ENCODE measurements at regions not wholly inside any gene's neighbourhood (a gene's known extent, or its start where the extent isn't known, plus 50 kb on each side); places are given as distances from the start of the nearest gene placed in this dataset.

DNA sequence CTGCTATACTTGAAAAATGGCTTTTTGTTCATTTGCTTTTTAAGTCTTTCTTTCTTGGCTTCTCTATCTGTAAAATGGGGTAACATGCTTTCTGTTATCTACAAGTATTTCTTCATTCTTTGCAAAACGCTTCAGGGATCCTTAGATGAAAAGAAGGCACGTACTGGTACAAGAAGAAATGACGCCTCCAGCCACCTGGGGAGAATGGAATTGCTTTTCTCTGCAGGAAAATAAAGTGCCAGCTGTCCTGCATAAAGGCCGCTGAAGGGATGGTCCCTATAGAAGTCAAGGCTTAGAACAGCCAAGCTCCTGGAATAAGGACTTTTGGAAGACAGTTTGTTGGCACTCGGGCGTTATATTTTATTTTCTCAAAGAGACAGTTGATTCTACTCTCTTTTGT is 210.8 kb upstream of the RASGEF1B start:
- no peaks in the 10 kb centered on the region for H3K36me3 Mint-ChIP-seq
- no peak overlapping the region for H3K27ac ChIP-seq (ENCODE audit: low read length)
- no peaks in the 10 kb centered on the region for H3K27me3 ChIP-seq (ENCODE audit: control insufficient read depth, insufficient read depth, low read length)
- intact Hi-C loops (cut with micrococcal nuclease): no loop called here
- no peaks in the 10 kb centered on the region for H3K4me1 Mint-ChIP-seq
- H3K4me3 ChIP-seq (ENCODE audit: low read length): no peak overlapping the region
- TF ChIP-seq, protein P1, sequence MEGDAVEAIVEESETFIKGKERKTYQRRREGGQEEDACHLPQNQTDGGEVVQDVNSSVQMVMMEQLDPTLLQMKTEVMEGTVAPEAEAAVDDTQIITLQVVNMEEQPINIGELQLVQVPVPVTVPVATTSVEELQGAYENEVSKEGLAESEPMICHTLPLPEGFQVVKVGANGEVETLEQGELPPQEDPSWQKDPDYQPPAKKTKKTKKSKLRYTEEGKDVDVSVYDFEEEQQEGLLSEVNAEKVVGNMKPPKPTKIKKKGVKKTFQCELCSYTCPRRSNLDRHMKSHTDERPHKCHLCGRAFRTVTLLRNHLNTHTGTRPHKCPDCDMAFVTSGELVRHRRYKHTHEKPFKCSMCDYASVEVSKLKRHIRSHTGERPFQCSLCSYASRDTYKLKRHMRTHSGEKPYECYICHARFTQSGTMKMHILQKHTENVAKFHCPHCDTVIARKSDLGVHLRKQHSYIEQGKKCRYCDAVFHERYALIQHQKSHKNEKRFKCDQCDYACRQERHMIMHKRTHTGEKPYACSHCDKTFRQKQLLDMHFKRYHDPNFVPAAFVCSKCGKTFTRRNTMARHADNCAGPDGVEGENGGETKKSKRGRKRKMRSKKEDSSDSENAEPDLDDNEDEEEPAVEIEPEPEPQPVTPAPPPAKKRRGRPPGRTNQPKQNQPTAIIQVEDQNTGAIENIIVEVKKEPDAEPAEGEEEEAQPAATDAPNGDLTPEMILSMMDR (IDR thresholded peaks at IDR 0.05): no peak
- H3K9me3 ChIP-seq (ENCODE audit: control insufficient read depth, insufficient read depth, low read length): no peaks in the 10 kb centered on the region
- ATAC-seq: no peak
- no peak for DNase-seq
- H3K4me1 ChIP-seq (ENCODE audit: control insufficient read depth, insufficient read depth, low read length): no peaks in the 10 kb centered on the region
- H3K4me3 Mint-ChIP-seq: no peak overlapping the region
- H3K27ac Mint-ChIP-seq: no peak overlapping the region
- H3K9me3 Mint-ChIP-seq: no peaks in the 10 kb centered on the region
- peaks cover 11 to 35% of the 10 kb centered on the region in 2 donors for H3K27me3 Mint-ChIP-seq (ENCODE audit: low read depth in 2 of 2)
- H3K36me3 ChIP-seq (ENCODE audit: control insufficient read depth, insufficient read depth, low read length): no peaks in the 10 kb centered on the region
- 91% methylated on average over 6 of the region's 6 CpGs for WGBS (ENCODE audit: insufficient coverage)

DNA sequence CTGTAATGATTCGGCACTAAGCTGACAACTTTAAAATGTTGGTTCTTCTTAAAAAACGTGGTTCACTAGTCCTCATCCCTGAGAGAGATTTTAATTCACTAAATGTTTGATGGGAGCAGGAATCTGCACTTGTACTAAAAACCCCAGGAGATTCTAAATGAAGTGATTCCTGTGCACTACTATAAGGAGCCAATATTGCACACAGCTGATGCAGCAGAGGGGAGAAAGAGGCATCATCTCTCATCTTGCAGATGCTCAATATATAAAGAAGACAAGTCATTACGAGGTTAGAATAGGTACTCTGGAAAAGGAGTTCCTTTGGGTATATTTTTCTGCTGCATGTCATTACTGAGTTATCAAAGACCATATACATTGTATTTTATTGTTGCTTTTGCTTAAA is 207.6 kb upstream of the RASGEF1B start:
- no peaks in the 10 kb centered on the region for H3K9me3 Mint-ChIP-seq
- H3K27me3 Mint-ChIP-seq (ENCODE audit: low read depth in 2 of 2): peaks cover 11 to 35% of the 10 kb centered on the region in 2 donors
- no peaks in the 10 kb centered on the region for H3K4me1 ChIP-seq (ENCODE audit: control insufficient read depth, insufficient read depth, low read length)
- WGBS (ENCODE audit: insufficient coverage): 80% methylated on average over 2 of the region's 3 CpGs
- ATAC-seq: no peak
- H3K36me3 ChIP-seq (ENCODE audit: control insufficient read depth, insufficient read depth, low read length): no peaks in the 10 kb centered on the region
- no peak overlapping the region for H3K4me3 ChIP-seq (ENCODE audit: low read length)
- H3K36me3 Mint-ChIP-seq: no peaks in the 10 kb centered on the region
- H3K9me3 ChIP-seq (ENCODE audit: control insufficient read depth, insufficient read depth, low read length): no peaks in the 10 kb centered on the region
- H3K27me3 ChIP-seq (ENCODE audit: control insufficient read depth, insufficient read depth, low read length): no peaks in the 10 kb centered on the region
- no peak for DNase-seq
- no peaks in the 10 kb centered on the region for H3K4me1 Mint-ChIP-seq
- no peak overlapping the region for H3K27ac Mint-ChIP-seq
- no peak overlapping the region for H3K27ac ChIP-seq (ENCODE audit: low read length)
- H3K4me3 Mint-ChIP-seq: no peak overlapping the region
- TF ChIP-seq, protein P1 (IDR thresholded peaks at IDR 0.05): no peak
- intact Hi-C loops (cut with micrococcal nuclease): no loop called here

DNA sequence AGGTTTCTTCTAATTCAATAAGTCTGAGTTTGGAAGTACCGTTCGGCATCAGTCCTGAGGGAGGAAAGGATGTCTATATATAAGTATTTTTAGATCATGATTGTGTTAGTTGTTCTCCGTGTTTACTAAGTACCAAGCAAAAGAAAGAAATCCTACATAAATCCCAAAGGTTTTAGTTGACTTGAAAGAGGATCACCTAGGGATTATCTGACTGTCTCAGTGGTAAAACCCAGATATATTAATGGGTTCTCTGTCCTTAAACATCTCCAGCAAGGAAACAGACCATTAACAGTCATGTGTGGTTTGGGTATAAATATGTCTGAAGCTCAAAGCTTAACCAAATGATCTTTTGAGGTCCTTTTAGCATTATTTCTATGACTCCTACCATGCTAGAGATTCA is 207.1 kb upstream of the RASGEF1B start:
- H3K9me3 Mint-ChIP-seq: no peaks in the 10 kb centered on the region
- no peak overlapping the region for H3K4me3 ChIP-seq (ENCODE audit: low read length)
- no peak overlapping the region for H3K4me3 Mint-ChIP-seq
- H3K27me3 ChIP-seq (ENCODE audit: control insufficient read depth, insufficient read depth, low read length): no peaks in the 10 kb centered on the region
- DNase-seq: no peak
- H3K9me3 ChIP-seq (ENCODE audit: control insufficient read depth, insufficient read depth, low read length): no peaks in the 10 kb centered on the region
- no peaks in the 10 kb centered on the region for H3K36me3 Mint-ChIP-seq
- no peak overlapping the region for H3K27ac ChIP-seq (ENCODE audit: low read length)
- peaks cover 11 to 35% of the 10 kb centered on the region in 2 donors for H3K27me3 Mint-ChIP-seq (ENCODE audit: low read depth in 2 of 2)
- TF ChIP-seq, protein P1 (IDR thresholded peaks at IDR 0.05): no peak
- no peak overlapping the region for H3K27ac Mint-ChIP-seq
- 100% methylated on average over 2 of the region's 3 CpGs for WGBS (ENCODE audit: insufficient coverage)
- no peaks in the 10 kb centered on the region for H3K4me1 ChIP-seq (ENCODE audit: control insufficient read depth, insufficient read depth, low read length)
- ATAC-seq: no peak
- intact Hi-C loops (cut with micrococcal nuclease): no loop called here
- no peaks in the 10 kb centered on the region for H3K36me3 ChIP-seq (ENCODE audit: control insufficient read depth, insufficient read depth, low read length)
- H3K4me1 Mint-ChIP-seq: no peaks in the 10 kb centered on the region

DNA sequence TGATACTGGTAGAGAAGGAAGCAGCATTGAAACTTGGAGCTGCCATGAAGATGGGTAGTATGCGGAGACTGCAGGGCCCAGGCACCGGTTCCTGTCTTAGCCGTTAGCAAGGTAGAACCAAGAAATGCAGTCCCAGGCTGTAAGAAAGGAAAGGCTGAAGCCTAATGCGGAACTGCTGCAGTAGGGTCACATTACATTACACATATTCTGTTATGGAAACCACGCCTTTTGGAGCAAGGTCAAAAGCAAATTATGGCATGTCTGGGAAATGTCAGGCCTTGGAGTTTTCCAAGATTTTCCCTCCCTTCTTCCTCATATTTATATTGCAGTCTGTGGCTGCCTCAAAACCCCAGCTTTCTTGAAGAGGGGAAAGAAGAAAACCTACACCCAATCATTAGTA is 204.8 kb upstream of the RASGEF1B start:
- Histone ChIP-seq H3K27me3 (ENCODE audit: control insufficient read depth, insufficient read depth, low read length) (no peaks in the 10 kb centered on the region), H3K27ac (ENCODE audit: low read length) (no peak overlapping the region), H3K4me1 (ENCODE audit: control insufficient read depth, insufficient read depth, low read length) (no peaks in the 10 kb centered on the region), H3K9me3 (ENCODE audit: control insufficient read depth, insufficient read depth, low read length) (no peaks in the 10 kb centered on the region), H3K36me3 (ENCODE audit: control insufficient read depth, insufficient read depth, low read length) (no peaks in the 10 kb centered on the region), H3K4me3 (ENCODE audit: low read length) (no peak overlapping the region)
- ATAC-seq: no peak
- no peaks in the 10 kb centered on the region for H3K36me3 Mint-ChIP-seq
- no peak overlapping the region for H3K27ac Mint-ChIP-seq
- intact Hi-C loops (cut with micrococcal nuclease): no loop called here
- peaks cover 11 to 28% of the 10 kb centered on the region in 2 donors for H3K27me3 Mint-ChIP-seq (ENCODE audit: low read depth in 2 of 2)
- TF ChIP-seq, protein P1 (IDR thresholded peaks at IDR 0.05): no peak
- H3K9me3 Mint-ChIP-seq: no peaks in the 10 kb centered on the region
- no peak for DNase-seq
- H3K4me3 Mint-ChIP-seq: no peak overlapping the region
- no peaks in the 10 kb centered on the region for H3K4me1 Mint-ChIP-seq
- 73% methylated on average over 5 of the region's 5 CpGs for WGBS (ENCODE audit: insufficient coverage)

Data from natural killer cell (primary cell).